Thoracic aorta (tissue), 2 donors: ENCODE measurements at regions not wholly inside any gene's neighbourhood (a gene's known extent, or its start where the extent isn't known, plus 50 kb on each side); places are given as distances from the start of the nearest gene placed in this dataset.

Experiments used
- ATAC-seq: fragments of 150-250 bp; one replicate; pipeline ENCODE4 v1.8.0; 2017; ENCODE audit warnings: low read depth; ENCODE audit not compliant: insufficient number of reproducible peaks, low FRiP score
- DNase-seq: peaks from one replicate; pipeline ENCODE4 v3.0.0-alpha.2; 2020; ENCODE audit warnings: low spot score
- H3K27ac ChIP-seq, 2 donors: fragments of 200-600 bp; sonication (generic); 1 replicate in 1 of 2; 2 replicates in 1 of 2; pipeline ENCODE4 v1.5.1; 2016; ENCODE audit warnings: mild to moderate bottlenecking in 2 of 2, moderate library complexity in 2 of 2
- H3K27me3 ChIP-seq: fragments of 200-600 bp; sonication (generic); replicated peaks from 2 replicates; pipeline ENCODE4 v1.6.0; 2016; ENCODE audit warnings: mild to moderate bottlenecking; ENCODE audit not compliant: insufficient read depth
- H3K36me3 ChIP-seq: fragments of 200-600 bp; sonication (generic); one replicate; pipeline ENCODE4 v1.5.1; 2016
- H3K4me1 ChIP-seq, 2 donors: fragments of 200-600 bp; sonication (generic); 1 replicate in 1 of 2; 2 replicates in 1 of 2; pipeline versions ENCODE4 v1.5.1 to v1.6.0; 2016; ENCODE audit warnings: low read depth in 2 of 2, mild to moderate bottlenecking in 1 of 2; ENCODE audit not compliant: control insufficient read depth in 1 of 2
- H3K4me3 ChIP-seq: fragments of 200-600 bp; sonication (generic); 2 replicates; pipeline ENCODE4 v1.5.1; 2016; ENCODE audit warnings: mild to moderate bottlenecking
- H3K9me3 ChIP-seq: fragments of 200-600 bp; sonication (generic); 2 replicates; pipeline ENCODE4 v1.5.1; 2016
- TF ChIP-seq, protein P1 (sequence below): fragments of 200-600 bp; sonication (generic); IDR thresholded peaks from one replicate; pipeline ENCODE4 v1.5.1; 2019; ENCODE audit warnings: antibody characterized with exemption

DNA sequence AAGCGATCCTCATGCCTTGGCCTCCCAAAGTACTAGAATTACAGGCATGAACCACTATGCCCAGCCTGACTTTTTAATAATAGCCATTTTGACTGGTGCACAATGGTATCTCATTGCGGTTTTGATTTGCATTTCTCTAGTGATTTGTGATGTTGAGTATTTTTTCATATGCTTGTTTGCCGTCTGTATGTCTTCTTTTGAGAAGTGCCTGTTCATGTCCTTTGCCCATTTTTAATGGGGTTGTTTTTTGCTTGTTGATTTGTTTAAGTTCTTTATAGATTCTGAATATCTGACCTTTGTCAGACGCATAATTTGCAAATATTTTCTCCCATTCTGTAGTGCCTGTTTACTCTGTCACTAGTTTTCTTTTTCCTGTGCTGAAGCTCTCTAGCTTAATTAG, 219.2 kb upstream of the CTBP2 start:
- Histone ChIP-seq H3K9me3 (no peaks in the 10 kb centered on the region), H3K36me3 (no peaks in the 10 kb centered on the region), H3K4me1 (no peaks in the 10 kb centered on the region), H3K27me3 (no peaks in the 10 kb centered on the region), H3K4me3 (no peak overlapping the region), H3K27ac (no peak overlapping the region)
- no peak for DNase-seq
- ATAC-seq: no peak
- TF ChIP-seq, protein P1, sequence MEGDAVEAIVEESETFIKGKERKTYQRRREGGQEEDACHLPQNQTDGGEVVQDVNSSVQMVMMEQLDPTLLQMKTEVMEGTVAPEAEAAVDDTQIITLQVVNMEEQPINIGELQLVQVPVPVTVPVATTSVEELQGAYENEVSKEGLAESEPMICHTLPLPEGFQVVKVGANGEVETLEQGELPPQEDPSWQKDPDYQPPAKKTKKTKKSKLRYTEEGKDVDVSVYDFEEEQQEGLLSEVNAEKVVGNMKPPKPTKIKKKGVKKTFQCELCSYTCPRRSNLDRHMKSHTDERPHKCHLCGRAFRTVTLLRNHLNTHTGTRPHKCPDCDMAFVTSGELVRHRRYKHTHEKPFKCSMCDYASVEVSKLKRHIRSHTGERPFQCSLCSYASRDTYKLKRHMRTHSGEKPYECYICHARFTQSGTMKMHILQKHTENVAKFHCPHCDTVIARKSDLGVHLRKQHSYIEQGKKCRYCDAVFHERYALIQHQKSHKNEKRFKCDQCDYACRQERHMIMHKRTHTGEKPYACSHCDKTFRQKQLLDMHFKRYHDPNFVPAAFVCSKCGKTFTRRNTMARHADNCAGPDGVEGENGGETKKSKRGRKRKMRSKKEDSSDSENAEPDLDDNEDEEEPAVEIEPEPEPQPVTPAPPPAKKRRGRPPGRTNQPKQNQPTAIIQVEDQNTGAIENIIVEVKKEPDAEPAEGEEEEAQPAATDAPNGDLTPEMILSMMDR: no peak

GRCh38 chr10:125377368-125377767, 217.0 kb upstream of the CTBP2 start:
- DNase-seq: no peak
- TF ChIP-seq, protein P1: no peak
- Histone ChIP-seq H3K27ac (no peak overlapping the region), H3K4me1 (no peaks in the 10 kb centered on the region), H3K27me3 (no peaks in the 10 kb centered on the region), H3K4me3 (no peak overlapping the region), H3K9me3 (no peaks in the 10 kb centered on the region), H3K36me3 (no peaks in the 10 kb centered on the region)
- ATAC-seq: no peak

DNA sequence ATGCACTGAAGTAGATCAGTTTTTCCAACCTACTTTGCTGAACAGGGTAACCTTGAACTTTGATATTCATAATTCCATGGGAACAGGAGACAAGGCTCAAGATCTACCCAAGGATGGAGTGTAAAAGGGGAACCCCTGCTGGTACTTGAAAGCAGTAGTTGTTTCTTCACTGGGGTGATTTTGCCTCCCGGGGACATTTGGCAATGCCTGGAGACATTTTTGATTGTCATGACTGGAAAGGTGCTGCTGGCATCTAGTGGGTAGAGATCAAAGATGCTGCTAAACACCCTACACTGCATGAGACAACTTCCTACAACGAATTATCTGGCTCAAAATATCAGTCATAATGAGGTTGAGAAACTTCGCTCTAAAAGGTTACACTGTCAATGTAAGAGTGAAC, 214.8 kb upstream of the CTBP2 start:
- Histone ChIP-seq H3K27me3 (no peaks in the 10 kb centered on the region), H3K9me3 (no peaks in the 10 kb centered on the region), H3K36me3 (no peaks in the 10 kb centered on the region), H3K4me3 (no peak overlapping the region), H3K27ac (no peak overlapping the region), H3K4me1 (no peaks in the 10 kb centered on the region)
- TF ChIP-seq, protein P1: no peak
- DNase-seq (no peak), ATAC-seq (no peak)

- Histone ChIP-seq H3K27me3 (no peaks in the 10 kb centered on the region), H3K9me3 (no peaks in the 10 kb centered on the region), H3K36me3 (no peaks in the 10 kb centered on the region), H3K27ac (no peak overlapping the region), H3K4me1 (no peaks in the 10 kb centered on the region), H3K4me3 (no peak overlapping the region)
- TF ChIP-seq, protein P1: no peak
- DNase-seq (no peak), ATAC-seq (no peak)
Measured at GRCh38 chr10:125373546-125373945, 213.2 kb upstream of the CTBP2 start.

DNA sequence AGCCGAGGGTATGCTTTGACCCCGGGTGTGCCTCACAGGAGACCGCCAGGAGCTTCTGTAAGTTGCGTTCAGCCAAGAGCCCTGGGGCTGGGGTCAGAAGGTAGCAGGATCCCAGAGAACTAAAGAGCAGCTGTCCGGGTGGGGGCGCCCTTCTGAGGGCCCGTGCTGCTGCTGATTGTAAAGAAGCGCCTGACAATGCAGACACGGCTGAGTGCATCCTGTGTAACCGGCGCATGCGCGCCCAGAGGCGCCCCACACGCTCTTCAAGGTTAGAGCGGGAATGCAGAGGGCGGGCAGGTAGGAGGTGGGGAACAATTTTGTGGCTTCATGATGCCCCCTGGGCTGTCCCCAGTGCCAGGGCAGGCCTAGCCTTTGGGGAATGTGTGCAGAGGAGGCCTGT, 210.2 kb upstream of the CTBP2 start:
- TF ChIP-seq, protein P1: no peak
- no peak for DNase-seq
- Histone ChIP-seq H3K4me3 (no peak overlapping the region), H3K9me3 (no peaks in the 10 kb centered on the region), H3K27me3 (no peaks in the 10 kb centered on the region), H3K36me3 (no peaks in the 10 kb centered on the region), H3K4me1 (no peaks in the 10 kb centered on the region), H3K27ac (no peak overlapping the region)
- ATAC-seq: no peak
